ENCODE measurements at regions not wholly inside any gene's neighbourhood (a gene's known extent, or its start where the extent isn't known, plus 50 kb on each side); places are given as distances from the start of the nearest gene placed in this dataset.
"Not testable (repeated sequence)": the region's sequence is repeated elsewhere in the genome, so short reads cannot be mapped to it uniquely, and the experiment has no call there.

GRCh38 chr9:43135440-43135839 is 952.0 kb downstream of the SPATA31A6 start:
- not testable (repeated sequence) for TF ChIP-seq CTCF (conservative IDR thresholded peaks at IDR 0.05; ENCODE audit: low read depth, low read length); EZH2 (IDR thresholded peaks at IDR 0.05; ENCODE audit: borderline replicate concordance, low read depth, low read length, poor library complexity, severe bottlenecking)

Measured in A673 (cell line).